Glutamatergic neuron (in vitro differentiated cells): ENCODE measurements at regions not wholly inside any gene's neighbourhood (a gene's known extent, or its start where the extent isn't known, plus 50 kb on each side); places are given as distances from the start of the nearest gene placed in this dataset.

Experiments
- DNase-seq: peaks from one replicate; pipeline ENCODE4 v3.0.0; 2022
- H3K27ac Mint-ChIP-seq: one replicate; pipeline ENCODE4 v1.8.0; 2020; ENCODE audit warnings: mild to moderate bottlenecking, mixed read lengths, inconsistent platforms; ENCODE audit not compliant: unreplicated experiment
- H3K27me3 Mint-ChIP-seq: one replicate; pipeline ENCODE4 v1.8.0; 2020; ENCODE audit warnings: mild to moderate bottlenecking, moderate library complexity, mixed read lengths, inconsistent platforms; ENCODE audit not compliant: unreplicated experiment
- H3K36me3 Mint-ChIP-seq: one replicate; pipeline ENCODE4 v1.8.0; 2020; ENCODE audit warnings: mild to moderate bottlenecking, mixed read lengths, inconsistent platforms; ENCODE audit not compliant: unreplicated experiment
- H3K4me1 Mint-ChIP-seq: one replicate; pipeline ENCODE4 v1.8.0; 2020; ENCODE audit warnings: mild to moderate bottlenecking, low read depth, mixed read lengths, inconsistent platforms; ENCODE audit not compliant: unreplicated experiment
- H3K4me3 Mint-ChIP-seq: one replicate; pipeline ENCODE4 v1.8.0; 2020; ENCODE audit warnings: mild to moderate bottlenecking, mixed read lengths, inconsistent platforms; ENCODE audit not compliant: unreplicated experiment
- H3K9me3 Mint-ChIP-seq: one replicate; pipeline ENCODE4 v1.8.0; 2020; ENCODE audit warnings: mild to moderate bottlenecking, moderate library complexity, mixed read lengths, inconsistent platforms; ENCODE audit not compliant: unreplicated experiment
- TF ChIP-seq, protein P1 (sequence below): fragments of 200-600 bp; sonication (generic); IDR thresholded peaks from one replicate; pipeline ENCODE4 v1.5.0; 2021; ENCODE audit not compliant: partially characterized antibody, unreplicated experiment

DNA sequence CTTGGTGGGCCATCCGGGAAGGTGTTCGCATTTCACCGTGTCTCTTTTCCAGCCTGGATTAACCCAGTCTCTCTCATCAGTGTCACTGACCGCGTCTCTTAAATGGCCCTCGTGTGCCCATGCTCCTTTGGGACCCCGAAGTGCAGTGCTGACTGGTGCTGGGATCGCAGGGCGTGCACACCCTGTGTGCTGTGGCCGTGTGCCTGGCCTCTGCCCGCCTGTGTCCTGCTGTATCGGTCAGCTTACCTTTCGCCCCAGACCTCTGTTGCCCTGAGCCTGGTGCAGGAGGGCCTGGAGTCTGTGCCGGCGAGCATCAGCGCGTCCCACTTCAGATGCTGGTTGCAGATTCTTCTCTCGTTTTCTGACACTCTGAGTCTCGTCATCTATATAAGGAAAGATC lies 68.3 kb upstream of the HGFAC start:
- peaks cover 5% of the 10 kb centered on the region for H3K27me3 Mint-ChIP-seq
- peaks cover 7% of the 10 kb centered on the region for H3K9me3 Mint-ChIP-seq
- peaks cover 28% of the 10 kb centered on the region for H3K4me1 Mint-ChIP-seq
- no peak overlapping the region for H3K4me3 Mint-ChIP-seq
- H3K27ac Mint-ChIP-seq = no peak overlapping the region
- TF ChIP-seq, protein P1, sequence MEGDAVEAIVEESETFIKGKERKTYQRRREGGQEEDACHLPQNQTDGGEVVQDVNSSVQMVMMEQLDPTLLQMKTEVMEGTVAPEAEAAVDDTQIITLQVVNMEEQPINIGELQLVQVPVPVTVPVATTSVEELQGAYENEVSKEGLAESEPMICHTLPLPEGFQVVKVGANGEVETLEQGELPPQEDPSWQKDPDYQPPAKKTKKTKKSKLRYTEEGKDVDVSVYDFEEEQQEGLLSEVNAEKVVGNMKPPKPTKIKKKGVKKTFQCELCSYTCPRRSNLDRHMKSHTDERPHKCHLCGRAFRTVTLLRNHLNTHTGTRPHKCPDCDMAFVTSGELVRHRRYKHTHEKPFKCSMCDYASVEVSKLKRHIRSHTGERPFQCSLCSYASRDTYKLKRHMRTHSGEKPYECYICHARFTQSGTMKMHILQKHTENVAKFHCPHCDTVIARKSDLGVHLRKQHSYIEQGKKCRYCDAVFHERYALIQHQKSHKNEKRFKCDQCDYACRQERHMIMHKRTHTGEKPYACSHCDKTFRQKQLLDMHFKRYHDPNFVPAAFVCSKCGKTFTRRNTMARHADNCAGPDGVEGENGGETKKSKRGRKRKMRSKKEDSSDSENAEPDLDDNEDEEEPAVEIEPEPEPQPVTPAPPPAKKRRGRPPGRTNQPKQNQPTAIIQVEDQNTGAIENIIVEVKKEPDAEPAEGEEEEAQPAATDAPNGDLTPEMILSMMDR = no peak
- no peak for DNase-seq
- peaks cover 9% of the 10 kb centered on the region for H3K36me3 Mint-ChIP-seq

DNA sequence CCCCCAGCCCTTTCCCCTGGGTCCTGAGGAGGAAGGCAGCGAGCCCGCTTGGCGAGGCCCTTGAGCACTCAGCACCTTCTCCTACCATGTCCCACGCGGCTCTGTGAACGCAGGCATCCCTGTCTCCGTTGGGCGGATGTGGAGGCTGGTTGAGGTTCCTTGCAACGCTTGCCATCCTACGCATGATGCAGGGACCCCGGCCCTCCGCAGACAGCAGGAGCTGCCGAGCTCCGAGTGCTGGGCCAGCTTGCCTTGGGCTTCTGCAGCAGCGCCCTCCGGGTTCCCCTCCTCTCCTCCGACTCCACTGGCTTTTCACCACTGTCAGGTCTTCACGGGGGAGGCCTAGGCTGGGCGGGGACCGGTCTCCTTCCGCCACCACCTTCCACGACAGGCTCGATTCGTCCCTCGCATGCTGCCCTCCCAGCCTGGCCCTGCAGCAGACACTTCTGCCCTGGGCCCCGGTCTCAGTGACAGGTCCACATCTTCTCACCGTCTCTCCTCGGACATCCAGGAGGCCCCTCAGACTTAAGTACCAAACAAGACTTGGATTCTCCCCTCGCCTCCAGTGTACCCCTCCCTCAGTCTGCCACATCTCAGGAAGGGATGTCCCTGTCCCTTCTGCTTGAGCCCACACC lies 67.6 kb upstream of the HGFAC start:
- Mint-ChIP-seq H3K27me3 (peaks cover 7% of the 10 kb centered on the region), H3K9me3 (peaks cover 7% of the 10 kb centered on the region), H3K27ac (no peak overlapping the region), H3K36me3 (peaks cover 16% of the 10 kb centered on the region), H3K4me1 (peaks cover 26% of the 10 kb centered on the region), H3K4me3 (no peak overlapping the region)
- TF ChIP-seq, protein P1 = no peak
- no peak for DNase-seq

DNA sequence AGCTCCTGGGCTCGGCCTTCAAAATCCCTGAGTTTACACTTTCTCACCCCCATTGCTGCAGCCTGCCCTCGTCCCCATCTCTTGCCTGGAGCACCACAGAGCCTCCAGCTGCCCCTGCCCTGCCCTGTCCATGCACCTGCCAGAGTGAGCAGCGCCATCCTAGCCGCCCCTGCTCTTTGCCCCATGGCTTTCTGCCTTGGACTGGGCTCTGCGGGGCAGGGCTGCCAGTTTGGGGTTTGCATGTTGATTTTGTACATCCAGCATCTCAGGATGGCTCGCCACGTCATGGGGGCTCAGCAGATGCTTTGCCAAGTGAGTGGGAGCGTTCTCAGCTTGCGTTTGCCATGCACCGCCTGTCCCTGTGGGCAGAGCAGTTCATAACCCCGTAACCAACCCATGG lies 67.1 kb upstream of the HGFAC start:
- H3K27me3 Mint-ChIP-seq = peaks cover 7% of the 10 kb centered on the region

DNA sequence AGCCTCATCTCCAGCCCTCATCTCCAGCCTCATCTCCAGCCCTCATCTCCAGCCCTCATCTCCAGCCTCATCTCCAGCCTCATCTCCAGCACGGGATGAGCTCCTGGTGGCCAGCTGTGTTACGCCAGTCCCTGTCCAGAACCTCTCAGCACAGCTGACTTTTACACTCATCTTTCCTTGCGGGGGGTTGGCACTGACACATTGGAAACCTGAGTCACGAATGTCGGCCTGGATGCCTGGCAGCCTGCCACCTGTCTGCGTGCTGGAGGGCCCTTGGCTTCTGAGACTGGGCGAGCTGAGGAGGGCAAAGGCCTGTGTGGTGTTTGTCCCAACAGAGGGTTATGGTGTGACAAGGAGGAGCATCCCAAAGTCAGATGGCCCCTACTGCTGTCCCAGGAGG lies 66.1 kb upstream of the HGFAC start:
- Mint-ChIP-seq H3K27ac (no peak overlapping the region), H3K4me3 (no peak overlapping the region), H3K4me1 (peaks cover 15% of the 10 kb centered on the region), H3K9me3 (peaks cover 12% of the 10 kb centered on the region), H3K36me3 (peaks cover 26% of the 10 kb centered on the region), H3K27me3 (peaks cover 7% of the 10 kb centered on the region)
- TF ChIP-seq, protein P1 = no peak
- DNase-seq = no peak

More for the DNA sequence above, 67.1 kb upstream of the HGFAC start:
- H3K9me3 Mint-ChIP-seq = peaks cover 7% of the 10 kb centered on the region
- H3K4me3 Mint-ChIP-seq = no peak overlapping the region
- peaks cover 22% of the 10 kb centered on the region for H3K4me1 Mint-ChIP-seq
- H3K36me3 Mint-ChIP-seq = peaks cover 21% of the 10 kb centered on the region
- TF ChIP-seq, protein P1 = no peak
- no peak for DNase-seq
- H3K27ac Mint-ChIP-seq = no peak overlapping the region

DNA sequence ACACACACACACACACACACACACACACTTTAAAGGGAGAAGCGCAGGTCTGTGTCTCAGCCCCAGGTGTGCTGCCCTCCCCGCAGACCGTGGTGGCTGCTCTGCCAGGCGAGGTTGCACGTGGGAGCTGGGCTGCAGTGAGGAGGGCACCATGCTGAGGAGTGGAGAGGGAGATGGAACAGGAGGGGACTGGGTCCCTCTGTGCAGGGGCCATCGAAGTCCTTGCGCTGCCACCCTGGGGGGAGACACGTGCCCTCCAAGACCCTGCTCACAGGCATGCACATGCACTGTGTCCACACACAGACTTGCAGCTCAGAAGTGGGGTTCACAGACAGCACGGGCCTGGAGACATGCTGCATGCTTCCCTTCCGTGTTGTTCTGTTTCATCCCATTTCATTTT lies 65.5 kb upstream of the HGFAC start:
- peaks cover 9% of the 10 kb centered on the region for H3K4me1 Mint-ChIP-seq
- H3K36me3 Mint-ChIP-seq = peaks cover 31% of the 10 kb centered on the region
- TF ChIP-seq, protein P1 = no peak
- no peak overlapping the region for H3K4me3 Mint-ChIP-seq
- peaks cover 14% of the 10 kb centered on the region for H3K9me3 Mint-ChIP-seq
- H3K27me3 Mint-ChIP-seq = peaks cover 11% of the 10 kb centered on the region
- no peak for DNase-seq
- H3K27ac Mint-ChIP-seq = no peak overlapping the region
